OCI-LY1 (cell line): ENCODE measurements at regions not wholly inside any gene's neighbourhood (a gene's known extent, or its start where the extent isn't known, plus 50 kb on each side); places are given as distances from the start of the nearest gene placed in this dataset.

Experiments used
- H2AFZ ChIP-seq: fragments of 200-600 bp; sonication (generic), shearing (Covaris generic); 2 replicates; pipeline ENCODE4 v1.6.0; 2014; ENCODE audit warnings: antibody characterized with exemption, mild to moderate bottlenecking, low read length
- H3F3A ChIP-seq: fragments of 200-600 bp; sonication (generic), shearing (Covaris generic); 2 replicates; pipeline ENCODE4 v1.6.0; 2014; ENCODE audit warnings: mild to moderate bottlenecking, antibody characterized with exemption, low read length, moderate library complexity; ENCODE audit not compliant: insufficient read depth
- H3K27ac ChIP-seq: fragments of 200-600 bp; sonication (generic); 2 replicates; pipeline ENCODE4 v1.5.1; 2014; ENCODE audit warnings: low read length, mixed run types, mild to moderate bottlenecking, low read depth; ENCODE audit not compliant: poor library complexity, severe bottlenecking
- H3K27me3 ChIP-seq: fragments of 200-600 bp; sonication (generic); 2 replicates; pipeline ENCODE4 v1.6.0; 2014; ENCODE audit warnings: antibody characterized with exemption, mild to moderate bottlenecking, low read length, moderate library complexity; ENCODE audit not compliant: insufficient read depth
- H3K36me3 ChIP-seq: fragments of 200-600 bp; sonication (generic); 2 replicates; pipeline ENCODE4 v1.6.1; 2014; ENCODE audit warnings: mild to moderate bottlenecking, antibody characterized with exemption, low read length, moderate library complexity, mixed read lengths; ENCODE audit not compliant: insufficient read depth
- H3K4me1 ChIP-seq: fragments of 200-600 bp; sonication (generic); 2 replicates; pipeline ENCODE4 v1.5.1; 2014; ENCODE audit warnings: mild to moderate bottlenecking, low read length, moderate library complexity; ENCODE audit not compliant: insufficient read depth, severe bottlenecking
- H3K4me2 ChIP-seq: fragments of 200-600 bp; sonication (generic), shearing (Covaris generic); 2 replicates; pipeline ENCODE4 v1.6.1; 2014; ENCODE audit warnings: low read length
- H3K4me3 ChIP-seq: fragments of 200-600 bp; sonication (generic); 2 replicates; pipeline ENCODE4 v1.5.1; 2014; ENCODE audit warnings: low read length, low read depth, mild to moderate bottlenecking, mixed read lengths; ENCODE audit not compliant: poor library complexity, severe bottlenecking
- H3K79me2 ChIP-seq: fragments of 200-600 bp; shearing (Covaris generic); 2 replicates; pipeline ENCODE4 v1.6.1; 2016; ENCODE audit warnings: mixed run types, low read length, mixed read lengths; ENCODE audit not compliant: insufficient read depth
- H3K9ac ChIP-seq: fragments of 200-600 bp; sonication (generic), shearing (Covaris generic); 2 replicates; pipeline ENCODE4 v1.6.1; 2014; ENCODE audit warnings: mild to moderate bottlenecking, low read length, mixed read lengths
- H3K9me2 ChIP-seq: fragments of 200-600 bp; sonication (generic), shearing (Covaris generic); 2 replicates; pipeline ENCODE4 v1.6.1; 2014; ENCODE audit warnings: low read depth, mild to moderate bottlenecking, low read length, mixed read lengths
- H3K9me3 ChIP-seq: fragments of 200-600 bp; shearing (Covaris generic); 2 replicates; pipeline ENCODE4 v1.6.1; 2014; ENCODE audit warnings: low read length, mixed read lengths
- H4K20me1 ChIP-seq: fragments of 200-600 bp; sonication (generic), shearing (Covaris generic); 2 replicates; pipeline ENCODE4 v1.6.0; 2016; ENCODE audit warnings: mild to moderate bottlenecking, low read length; ENCODE audit not compliant: insufficient read depth
- EZH2 ChIP-seq: fragments of 200-600 bp; sonication (generic), shearing (Covaris generic); IDR thresholded peaks from 2 replicates; pipeline ENCODE4 v1.8.0; 2017; ENCODE audit warnings: borderline replicate concordance, mixed run types, mild to moderate bottlenecking, antibody characterized with exemption, low read length, moderate library complexity, mixed read lengths
- TF ChIP-seq, protein P1 (sequence below): fragments of 200-600 bp; sonication (generic), shearing (Covaris generic); IDR thresholded peaks from 2 replicates; pipeline ENCODE4 v1.5.1; 2017; ENCODE audit warnings: mild to moderate bottlenecking, antibody characterized with exemption, low read length, moderate library complexity, mixed read lengths

DNA sequence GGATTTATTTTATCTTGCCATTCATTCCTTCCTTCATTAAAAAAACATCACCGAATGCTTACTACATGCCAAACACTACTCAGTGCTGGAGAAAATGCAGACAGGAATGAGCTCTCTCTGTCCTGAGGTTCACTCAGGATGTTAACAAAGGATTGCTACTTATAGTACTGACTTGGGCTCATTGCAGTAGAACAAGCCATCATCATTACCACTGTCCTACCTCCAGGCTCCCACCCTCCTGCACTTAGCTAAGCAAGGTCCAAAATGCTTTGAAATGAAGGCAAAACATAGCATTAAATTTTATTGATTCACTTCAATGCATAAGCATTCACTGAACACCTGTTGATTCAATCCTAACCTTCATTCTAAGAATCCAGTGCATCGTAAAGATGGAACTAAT, 159.8 kb upstream of the RADX start:
- Histone ChIP-seq H3K9ac (no peak overlapping the region), H4K20me1 (no peaks in the 10 kb centered on the region), H3K36me3 (no peaks in the 10 kb centered on the region), H3K27me3 (no peaks in the 10 kb centered on the region), H3K79me2 (no peaks in the 10 kb centered on the region), H3K9me3 (no peaks in the 10 kb centered on the region), H3K27ac (no peak overlapping the region), H3K4me3 (no peak overlapping the region), H3F3A (no peaks in the 10 kb centered on the region), H2AFZ (no peak overlapping the region), H3K4me2 (no peak overlapping the region), H3K4me1 (no peaks in the 10 kb centered on the region), H3K9me2 (no peaks in the 10 kb centered on the region)
- TF ChIP-seq, protein P1, sequence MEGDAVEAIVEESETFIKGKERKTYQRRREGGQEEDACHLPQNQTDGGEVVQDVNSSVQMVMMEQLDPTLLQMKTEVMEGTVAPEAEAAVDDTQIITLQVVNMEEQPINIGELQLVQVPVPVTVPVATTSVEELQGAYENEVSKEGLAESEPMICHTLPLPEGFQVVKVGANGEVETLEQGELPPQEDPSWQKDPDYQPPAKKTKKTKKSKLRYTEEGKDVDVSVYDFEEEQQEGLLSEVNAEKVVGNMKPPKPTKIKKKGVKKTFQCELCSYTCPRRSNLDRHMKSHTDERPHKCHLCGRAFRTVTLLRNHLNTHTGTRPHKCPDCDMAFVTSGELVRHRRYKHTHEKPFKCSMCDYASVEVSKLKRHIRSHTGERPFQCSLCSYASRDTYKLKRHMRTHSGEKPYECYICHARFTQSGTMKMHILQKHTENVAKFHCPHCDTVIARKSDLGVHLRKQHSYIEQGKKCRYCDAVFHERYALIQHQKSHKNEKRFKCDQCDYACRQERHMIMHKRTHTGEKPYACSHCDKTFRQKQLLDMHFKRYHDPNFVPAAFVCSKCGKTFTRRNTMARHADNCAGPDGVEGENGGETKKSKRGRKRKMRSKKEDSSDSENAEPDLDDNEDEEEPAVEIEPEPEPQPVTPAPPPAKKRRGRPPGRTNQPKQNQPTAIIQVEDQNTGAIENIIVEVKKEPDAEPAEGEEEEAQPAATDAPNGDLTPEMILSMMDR: no peak
- TF ChIP-seq EZH2: no peak

DNA sequence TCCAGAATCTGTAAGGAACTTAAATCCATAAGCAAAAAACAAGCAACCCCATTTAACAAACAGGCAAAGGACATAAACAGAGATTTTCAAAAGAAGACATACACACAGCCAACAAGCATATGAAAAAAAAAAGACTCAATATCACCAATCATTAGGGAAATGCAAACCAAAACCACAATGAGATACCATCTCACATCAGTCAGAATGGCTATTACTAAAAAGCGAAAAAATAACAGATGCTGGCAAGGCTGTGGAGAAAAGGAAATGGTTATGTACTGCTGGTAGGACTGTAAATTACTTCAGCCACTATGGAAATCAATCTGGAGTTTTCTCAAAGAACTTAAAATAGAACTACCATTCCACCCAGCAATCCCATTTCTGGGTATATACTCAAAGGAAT, 156.8 kb upstream of the RADX start:
- no peak overlapping the region for H3K4me2 ChIP-seq
- no peaks in the 10 kb centered on the region for H3K36me3 ChIP-seq
- TF ChIP-seq, protein P1: no peak
- TF ChIP-seq EZH2: no peak
- no peak overlapping the region for H3K9ac ChIP-seq
- H3K27me3 ChIP-seq: no peaks in the 10 kb centered on the region
- H3K9me3 ChIP-seq: no peaks in the 10 kb centered on the region
- H3K27ac ChIP-seq: no peak overlapping the region
- no peaks in the 10 kb centered on the region for H4K20me1 ChIP-seq
- no peaks in the 10 kb centered on the region for H3K79me2 ChIP-seq
- no peaks in the 10 kb centered on the region for H3K4me1 ChIP-seq
- H2AFZ ChIP-seq: no peak overlapping the region
- H3F3A ChIP-seq: no peaks in the 10 kb centered on the region
- no peak overlapping the region for H3K4me3 ChIP-seq
- H3K9me2 ChIP-seq: no peaks in the 10 kb centered on the region

DNA sequence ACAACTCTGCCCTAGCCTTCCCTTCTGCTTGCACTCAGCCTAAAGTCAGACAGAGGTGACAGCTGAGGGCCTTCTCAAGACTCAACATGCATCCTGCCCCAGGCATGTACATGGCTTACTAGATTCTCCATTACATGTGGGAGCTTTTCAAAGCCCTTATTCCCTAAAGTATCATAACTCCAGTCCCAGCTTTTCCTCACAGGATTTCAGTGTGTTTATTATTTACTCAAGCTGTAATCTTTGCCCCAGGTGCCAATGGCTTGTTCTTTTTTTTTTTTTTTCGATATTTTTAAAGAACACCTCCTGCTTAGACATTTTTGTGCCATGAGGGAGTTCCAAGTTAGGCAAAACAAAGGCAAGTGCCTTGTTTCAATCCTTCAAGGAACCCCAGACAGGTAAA, 154.0 kb upstream of the RADX start:
- H3K4me2 ChIP-seq: no peak overlapping the region
- H4K20me1 ChIP-seq: no peaks in the 10 kb centered on the region
- no peak overlapping the region for H3K27ac ChIP-seq
- no peaks in the 10 kb centered on the region for H3K27me3 ChIP-seq
- H3K79me2 ChIP-seq: no peaks in the 10 kb centered on the region
- no peaks in the 10 kb centered on the region for H3K9me2 ChIP-seq
- no peak for TF ChIP-seq EZH2
- TF ChIP-seq, protein P1: no peak
- H3K9me3 ChIP-seq: no peaks in the 10 kb centered on the region
- H3K4me3 ChIP-seq: no peak overlapping the region
- H3K4me1 ChIP-seq: no peaks in the 10 kb centered on the region
- no peak overlapping the region for H2AFZ ChIP-seq
- H3F3A ChIP-seq: no peaks in the 10 kb centered on the region
- H3K9ac ChIP-seq: no peak overlapping the region
- H3K36me3 ChIP-seq: no peaks in the 10 kb centered on the region
